ENCODE measurements at regions not wholly inside any gene's neighbourhood (a gene's known extent, or its start where the extent isn't known, plus 50 kb on each side); places are given as distances from the start of the nearest gene placed in this dataset.

DNA sequence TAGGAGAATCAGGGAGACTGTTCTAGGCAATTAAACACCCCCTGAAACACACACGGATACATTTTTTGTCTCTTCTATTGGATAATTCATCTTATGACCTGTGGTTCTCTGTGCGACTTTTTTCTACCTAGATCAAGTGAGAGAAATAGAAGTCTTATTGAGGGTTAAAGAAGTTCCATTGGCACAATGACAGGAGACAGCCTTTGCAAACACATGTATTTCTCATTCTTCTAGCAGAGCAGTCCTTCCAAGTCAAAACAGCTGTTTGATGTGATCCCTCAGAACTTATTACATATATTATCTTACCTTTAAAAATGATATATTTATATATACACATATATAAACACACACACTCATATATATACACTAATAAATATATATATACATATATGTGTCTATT lies 496.7 kb downstream of the SLC6A15 start:
- TF ChIP-seq POLR2A (IDR thresholded peaks at IDR 0.05) (no peak), CTCF (IDR thresholded peaks at IDR 0.05 in 8 of 11, conservative IDR thresholded peaks at IDR 0.05 in 3 of 11) (no peak)

Data from spleen (tissue), 7 donors.